Upper lobe of right lung (tissue), 1 donor: ENCODE measurements at regions not wholly inside any gene's neighbourhood (a gene's known extent, or its start where the extent isn't known, plus 50 kb on each side); places are given as distances from the start of the nearest gene placed in this dataset.

Experiments
- ATAC-seq: fragments of 200-7000 bp; cut with Tn5 transposase; one replicate; pipeline ENCODE4 v1.9.1; 2020; ENCODE audit warnings: mild to moderate bottlenecking, moderate library complexity
- DNase-seq: peaks from one replicate; pipeline ENCODE4 v3.0.0-alpha.2; 2020
- H3K27ac ChIP-seq: fragments of 200-600 bp; one replicate; pipeline ENCODE4 v1.8.0; 2022
- H3K27me3 ChIP-seq: fragments of 200-600 bp; one replicate; pipeline ENCODE4 v1.8.0; 2022; ENCODE audit warnings: mild to moderate bottlenecking
- H3K36me3 ChIP-seq: fragments of 200-600 bp; one replicate; pipeline ENCODE4 v1.8.0; 2022
- H3K4me1 ChIP-seq: fragments of 200-600 bp; one replicate; pipeline ENCODE4 v1.8.0; 2022
- H3K4me3 ChIP-seq: fragments of 200-600 bp; one replicate; pipeline ENCODE4 v1.8.0; 2022; ENCODE audit warnings: mild to moderate bottlenecking
- H3K9me3 ChIP-seq: fragments of 200-600 bp; one replicate; pipeline ENCODE4 v1.8.0; 2022
- CTCF ChIP-seq: fragments of 200-600 bp; IDR thresholded peaks from one replicate; pipeline ENCODE4 v1.8.0; 2022; ENCODE audit warnings: antibody characterized with exemption
- intact Hi-C: fragments of 100-400 bp; cut with DNase I; formaldehyde crosslinking; loops from one replicate; pipeline ENCODE4 v1.11.0; 2022
- donor health status: DM: no; HTN: yes; CAD: no; lungs with severe emphysema.

GRCh38 chr6:73888050-73888449, 192.0 kb downstream of the CD109 start:
- H3K9me3 ChIP-seq = no peaks in the 10 kb centered on the region
- no peaks in the 10 kb centered on the region for H3K27me3 ChIP-seq
- H3K4me3 ChIP-seq = no peak overlapping the region
- intact Hi-C loops = no loop called here
- TF ChIP-seq CTCF = no peak
- H3K4me1 ChIP-seq = no peaks in the 10 kb centered on the region
- H3K27ac ChIP-seq = no peak overlapping the region
- H3K36me3 ChIP-seq = no peaks in the 10 kb centered on the region
- DNase-seq (no peak), ATAC-seq (no peak)

- intact Hi-C loops = no loop called here
- ATAC-seq = no peak
Observed at GRCh38 chr6:73885393-73885792, 189.4 kb downstream of the CD109 start.

GRCh38 chr6:73884540-73884939, 188.5 kb downstream of the CD109 start:
- Histone ChIP-seq H3K36me3 (no peaks in the 10 kb centered on the region), H3K9me3 (no peaks in the 10 kb centered on the region), H3K4me1 (no peaks in the 10 kb centered on the region), H3K4me3 (no peak overlapping the region), H3K27me3 (no peaks in the 10 kb centered on the region), H3K27ac (no peak overlapping the region)
- intact Hi-C loops = no loop called here
- ATAC-seq (no peak), DNase-seq (no peak)
- no peak for TF ChIP-seq CTCF

More at GRCh38 chr6:73885393-73885792, 189.4 kb downstream of the CD109 start:
- no peaks in the 10 kb centered on the region for H3K27me3 ChIP-seq
- no peak overlapping the region for H3K4me3 ChIP-seq
- no peaks in the 10 kb centered on the region for H3K4me1 ChIP-seq
- H3K36me3 ChIP-seq = no peaks in the 10 kb centered on the region
- H3K27ac ChIP-seq = no peak overlapping the region
- DNase-seq = no peak
- no peaks in the 10 kb centered on the region for H3K9me3 ChIP-seq
- no peak for TF ChIP-seq CTCF

- intact Hi-C loops = no loop called here
- H3K9me3 ChIP-seq = no peaks in the 10 kb centered on the region
- H3K27ac ChIP-seq = no peak overlapping the region
- TF ChIP-seq CTCF = no peak
- no peaks in the 10 kb centered on the region for H3K4me1 ChIP-seq
- ATAC-seq (no peak), DNase-seq (no peak)
- H3K4me3 ChIP-seq = no peak overlapping the region
- no peaks in the 10 kb centered on the region for H3K36me3 ChIP-seq
- H3K27me3 ChIP-seq = no peaks in the 10 kb centered on the region
Observed at GRCh38 chr6:73879501-73880293, 183.7 kb downstream of the CD109 start.

GRCh38 chr6:73878403-73878802, 182.4 kb downstream of the CD109 start:
- H3K27ac ChIP-seq = no peak overlapping the region
- DNase-seq (no peak), ATAC-seq (no peak)
- H3K27me3 ChIP-seq = no peaks in the 10 kb centered on the region
- no peak for TF ChIP-seq CTCF
- H3K36me3 ChIP-seq = no peaks in the 10 kb centered on the region
- no peaks in the 10 kb centered on the region for H3K9me3 ChIP-seq
- H3K4me1 ChIP-seq = no peaks in the 10 kb centered on the region
- no peak overlapping the region for H3K4me3 ChIP-seq
- intact Hi-C loops = no loop called here
